ENCODE measurements at regions not wholly inside any gene's neighbourhood (a gene's known extent, or its start where the extent isn't known, plus 50 kb on each side); places are given as distances from the start of the nearest gene placed in this dataset.

DNA sequence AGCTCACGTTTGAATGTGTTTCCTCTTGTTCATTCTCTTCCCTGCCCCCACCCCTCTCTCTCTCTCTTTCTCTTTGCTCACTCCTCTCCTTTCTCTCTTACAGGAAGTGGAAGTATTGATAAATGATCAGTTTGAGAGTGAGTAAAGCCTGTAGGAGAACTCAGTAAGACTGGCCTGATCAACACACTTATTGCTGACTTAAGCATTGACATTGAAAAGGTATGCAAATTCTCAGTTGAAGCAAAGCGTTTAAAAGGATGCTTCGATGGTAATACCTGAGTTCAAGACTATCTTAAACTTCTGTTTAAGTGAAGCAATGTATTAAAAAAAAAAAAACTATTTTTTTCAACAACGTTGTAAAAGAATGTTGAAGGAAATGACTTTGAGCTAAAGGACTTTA lies 115.7 kb upstream of the DDX18 start:
- intact Hi-C loops (cut with DNase I): no loop called here
- H3K27ac ChIP-seq: no peak overlapping the region
- no peaks in the 10 kb centered on the region for H3K4me1 ChIP-seq (replicated peaks)
- DNase-seq (ENCODE audit: low spot score): no peak
- no peaks in the 10 kb centered on the region for H3K36me3 ChIP-seq
- no peaks in the 10 kb centered on the region for H3K9me3 ChIP-seq
- TF ChIP-seq POLR2AphosphoS5 (IDR thresholded peaks at IDR 0.05) (no peak), POLR2A (IDR thresholded peaks at IDR 0.05) (no peak)
- TF ChIP-seq, protein P1, sequence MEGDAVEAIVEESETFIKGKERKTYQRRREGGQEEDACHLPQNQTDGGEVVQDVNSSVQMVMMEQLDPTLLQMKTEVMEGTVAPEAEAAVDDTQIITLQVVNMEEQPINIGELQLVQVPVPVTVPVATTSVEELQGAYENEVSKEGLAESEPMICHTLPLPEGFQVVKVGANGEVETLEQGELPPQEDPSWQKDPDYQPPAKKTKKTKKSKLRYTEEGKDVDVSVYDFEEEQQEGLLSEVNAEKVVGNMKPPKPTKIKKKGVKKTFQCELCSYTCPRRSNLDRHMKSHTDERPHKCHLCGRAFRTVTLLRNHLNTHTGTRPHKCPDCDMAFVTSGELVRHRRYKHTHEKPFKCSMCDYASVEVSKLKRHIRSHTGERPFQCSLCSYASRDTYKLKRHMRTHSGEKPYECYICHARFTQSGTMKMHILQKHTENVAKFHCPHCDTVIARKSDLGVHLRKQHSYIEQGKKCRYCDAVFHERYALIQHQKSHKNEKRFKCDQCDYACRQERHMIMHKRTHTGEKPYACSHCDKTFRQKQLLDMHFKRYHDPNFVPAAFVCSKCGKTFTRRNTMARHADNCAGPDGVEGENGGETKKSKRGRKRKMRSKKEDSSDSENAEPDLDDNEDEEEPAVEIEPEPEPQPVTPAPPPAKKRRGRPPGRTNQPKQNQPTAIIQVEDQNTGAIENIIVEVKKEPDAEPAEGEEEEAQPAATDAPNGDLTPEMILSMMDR (IDR thresholded peaks at IDR 0.05): no peak
- no peak overlapping the region for H3K4me3 ChIP-seq
- 81% methylated on average over 4 of the region's 4 CpGs for WGBS
- H3K27me3 ChIP-seq (replicated peaks; ENCODE audit: insufficient read depth): no peaks in the 10 kb centered on the region

DNA sequence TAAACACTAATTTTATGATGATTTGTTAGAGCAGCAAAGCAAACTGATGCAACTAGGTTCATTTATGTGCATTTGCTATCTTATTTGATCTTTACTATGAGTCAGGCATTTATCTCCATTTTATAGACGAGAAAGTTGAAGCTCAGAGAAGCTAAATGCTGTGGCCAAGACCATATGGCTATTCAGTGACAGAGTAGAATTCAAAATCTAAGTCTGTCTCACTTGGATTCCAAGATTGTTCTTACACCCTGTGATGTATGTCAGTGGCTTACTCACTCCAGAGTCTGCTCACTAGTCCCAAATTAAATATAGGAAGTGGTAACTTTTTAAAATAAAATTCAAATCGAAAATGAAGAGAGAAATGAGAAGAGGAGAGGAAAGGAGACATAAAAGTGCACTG lies 114.0 kb upstream of the DDX18 start:
- Histone ChIP-seq H3K27ac (no peak overlapping the region), H3K9me3 (no peaks in the 10 kb centered on the region), H3K27me3 (replicated peaks; ENCODE audit: insufficient read depth) (no peaks in the 10 kb centered on the region), H3K4me3 (no peak overlapping the region), H3K36me3 (no peaks in the 10 kb centered on the region), H3K4me1 (replicated peaks) (no peaks in the 10 kb centered on the region)
- TF ChIP-seq POLR2A (IDR thresholded peaks at IDR 0.05) (no peak), POLR2AphosphoS5 (IDR thresholded peaks at IDR 0.05) (no peak)
- TF ChIP-seq, protein P1 (IDR thresholded peaks at IDR 0.05): no peak
- WGBS: 26% methylated on average over 2 of the region's 2 CpGs
- intact Hi-C loops (cut with DNase I): no loop called here
- DNase-seq (ENCODE audit: low spot score): no peak

DNA sequence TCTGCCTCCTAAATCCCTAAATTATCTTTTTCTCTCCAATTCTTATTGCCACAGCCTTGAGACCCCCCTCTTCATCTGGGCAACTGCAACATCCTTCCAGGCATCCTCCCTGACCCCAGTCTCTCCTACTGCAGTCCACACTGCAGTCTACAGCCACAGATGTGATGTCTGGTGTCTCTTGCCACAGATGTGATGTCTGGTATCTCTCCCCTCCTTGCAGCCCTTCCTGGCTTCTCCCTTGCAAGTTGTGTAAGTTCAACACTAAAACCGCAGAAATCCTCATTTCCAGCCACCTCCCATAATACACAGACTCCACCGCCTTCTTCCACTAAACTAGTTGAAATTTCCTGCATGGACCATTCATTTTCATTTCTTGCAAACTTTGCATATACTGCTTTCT lies 113.1 kb upstream of the DDX18 start:
- WGBS: 90% methylated on average over 2 of the region's 2 CpGs
- no peaks in the 10 kb centered on the region for H3K27me3 ChIP-seq (replicated peaks; ENCODE audit: insufficient read depth)
- intact Hi-C loops (cut with DNase I): no loop called here

DNA sequence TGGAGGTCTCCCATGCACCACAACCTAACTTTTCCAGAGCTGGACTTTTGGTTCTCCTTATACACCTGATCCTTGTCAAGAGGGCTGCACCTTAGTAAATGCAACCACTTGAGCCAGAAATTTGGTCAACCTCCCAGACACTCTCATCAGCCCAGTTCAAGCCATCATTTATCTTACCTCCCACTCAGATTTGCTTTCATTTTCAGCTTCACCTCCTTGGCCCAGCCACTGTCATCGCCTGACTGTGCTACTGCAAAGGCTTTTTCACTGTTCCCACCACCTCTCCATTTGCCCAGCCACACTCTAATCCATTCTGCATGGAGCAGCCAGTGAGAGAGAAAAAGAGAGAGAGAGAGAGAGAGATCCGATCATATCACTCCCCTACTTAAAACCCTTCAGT lies 112.4 kb upstream of the DDX18 start:
- Histone ChIP-seq H3K4me3 (no peak overlapping the region), H3K4me1 (replicated peaks) (no peaks in the 10 kb centered on the region), H3K9me3 (no peaks in the 10 kb centered on the region), H3K36me3 (no peaks in the 10 kb centered on the region), H3K27ac (no peak overlapping the region), H3K27me3 (replicated peaks; ENCODE audit: insufficient read depth) (no peaks in the 10 kb centered on the region)
- WGBS: 98% methylated on average over 2 of the region's 2 CpGs
- TF ChIP-seq, protein P1 (IDR thresholded peaks at IDR 0.05): no peak
- no peak for TF ChIP-seq POLR2A (IDR thresholded peaks at IDR 0.05)
- no peak for TF ChIP-seq POLR2AphosphoS5 (IDR thresholded peaks at IDR 0.05)
- intact Hi-C loops (cut with DNase I): no loop called here
- no peak for DNase-seq (ENCODE audit: low spot score)

More for the DNA sequence above, 113.1 kb upstream of the DDX18 start:
- no peak for DNase-seq (ENCODE audit: low spot score)
- Histone ChIP-seq H3K27ac (no peak overlapping the region), H3K4me1 (replicated peaks) (no peaks in the 10 kb centered on the region), H3K9me3 (no peaks in the 10 kb centered on the region), H3K4me3 (no peak overlapping the region), H3K36me3 (no peaks in the 10 kb centered on the region)
- TF ChIP-seq, protein P1 (IDR thresholded peaks at IDR 0.05): no peak
- no peak for TF ChIP-seq POLR2AphosphoS5 (IDR thresholded peaks at IDR 0.05)
- TF ChIP-seq POLR2A (IDR thresholded peaks at IDR 0.05): no peak

DNA sequence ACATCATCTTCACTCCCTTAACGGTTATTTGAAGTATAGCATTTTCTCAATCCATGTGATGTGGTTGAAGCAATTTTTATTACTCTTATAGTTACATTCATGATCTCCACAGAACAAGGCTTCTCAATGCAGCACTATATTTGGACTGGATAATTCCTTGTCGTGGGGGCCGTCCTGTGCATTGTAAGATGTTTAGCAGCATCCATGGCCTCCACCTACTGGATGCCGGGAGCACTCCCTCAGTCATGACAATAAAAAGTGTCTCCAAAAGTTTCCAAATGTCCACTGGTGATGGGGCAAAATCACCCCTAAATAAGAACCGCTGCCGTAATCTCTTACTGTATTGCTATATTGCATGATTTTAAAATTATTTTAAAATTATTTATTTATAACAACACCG lies 110.6 kb upstream of the DDX18 start:
- Histone ChIP-seq H3K27me3 (replicated peaks; ENCODE audit: insufficient read depth) (no peaks in the 10 kb centered on the region), H3K4me1 (replicated peaks) (no peaks in the 10 kb centered on the region), H3K27ac (no peak overlapping the region), H3K4me3 (no peak overlapping the region), H3K9me3 (no peaks in the 10 kb centered on the region), H3K36me3 (no peaks in the 10 kb centered on the region)
- TF ChIP-seq POLR2A (IDR thresholded peaks at IDR 0.05) (no peak), POLR2AphosphoS5 (IDR thresholded peaks at IDR 0.05) (no peak)
- TF ChIP-seq, protein P1 (IDR thresholded peaks at IDR 0.05): no peak
- no peak for DNase-seq (ENCODE audit: low spot score)
- WGBS: 82% methylated on average over 7 of the region's 7 CpGs
- intact Hi-C loops (cut with DNase I): no loop called here
